Hepatocyte (in vitro differentiated cells): ENCODE measurements at regions not wholly inside any gene's neighbourhood (a gene's known extent, or its start where the extent isn't known, plus 50 kb on each side); places are given as distances from the start of the nearest gene placed in this dataset.

ENCODE experiments used
- DNase-seq: peaks from one replicate; pipeline ENCODE4 v3.0.0-alpha.2; 2016; ENCODE audit warnings: low spot score
- H2AFZ ChIP-seq: fragments of 200-600 bp; sonication (generic); 2 replicates; pipeline ENCODE4 v1.6.0; 2016; ENCODE audit warnings: antibody characterized with exemption, mild to moderate bottlenecking
- H3K27ac ChIP-seq: fragments of 200-600 bp; sonication (generic); 2 replicates; pipeline ENCODE4 v1.5.1; 2016; ENCODE audit warnings: mild to moderate bottlenecking
- H3K27me3 ChIP-seq: fragments of 200-600 bp; sonication (generic); 2 replicates; pipeline ENCODE4 v1.6.1; 2016
- H3K36me3 ChIP-seq: fragments of 200-600 bp; sonication (generic); replicated peaks from 2 replicates; pipeline ENCODE4 v1.5.1; 2016; ENCODE audit warnings: low read depth; ENCODE audit not compliant: insufficient read depth
- H3K4me1 ChIP-seq: fragments of 200-600 bp; sonication (generic); 2 replicates; pipeline ENCODE4 v1.5.1; 2016; ENCODE audit warnings: mild to moderate bottlenecking, moderate library complexity; ENCODE audit not compliant: insufficient read depth
- H3K4me2 ChIP-seq: fragments of 200-600 bp; sonication (generic); 2 replicates; pipeline ENCODE4 v1.6.0; 2016
- H3K4me3 ChIP-seq: fragments of 200-600 bp; sonication (generic); 2 replicates; pipeline ENCODE4 v1.5.1; 2016; ENCODE audit warnings: mild to moderate bottlenecking
- H3K79me2 ChIP-seq: fragments of 200-600 bp; sonication (generic); 2 replicates; pipeline ENCODE4 v1.6.0; 2017; ENCODE audit warnings: mild to moderate bottlenecking
- H3K9me2 ChIP-seq: fragments of 200-600 bp; sonication (generic); replicated peaks from 2 replicates; pipeline ENCODE4 v1.6.0; 2017; ENCODE audit warnings: mild to moderate bottlenecking; ENCODE audit not compliant: insufficient read depth
- H3K9me3 ChIP-seq: fragments of 200-600 bp; sonication (generic); 2 replicates; pipeline ENCODE4 v1.5.1; 2016; ENCODE audit warnings: low read depth, mild to moderate bottlenecking
- H4K20me1 ChIP-seq: fragments of 200-600 bp; sonication (generic); 2 replicates; pipeline ENCODE4 v1.6.0; 2016; ENCODE audit warnings: mild to moderate bottlenecking; ENCODE audit not compliant: insufficient read depth, poor library complexity, severe bottlenecking
- CTCF ChIP-seq: fragments of 200-600 bp; sonication (generic); IDR thresholded peaks from 2 replicates; pipeline ENCODE4 v1.5.1; 2016; ENCODE audit warnings: antibody characterized with exemption, mild to moderate bottlenecking; ENCODE audit not compliant: poor library complexity
- EZH2 ChIP-seq: fragments of 200-600 bp; sonication (generic); IDR thresholded peaks from 2 replicates; pipeline ENCODE4 v1.6.1; 2016; ENCODE audit warnings: antibody characterized with exemption, mild to moderate bottlenecking, borderline replicate concordance
- EZH2phosphoT487 ChIP-seq: fragments of 200-600 bp; sonication (generic); IDR thresholded peaks from one replicate; pipeline ENCODE4 v1.6.1; 2018; ENCODE audit warnings: antibody characterized with exemption, mild to moderate bottlenecking, low read depth, moderate library complexity; ENCODE audit not compliant: unreplicated experiment, severe bottlenecking
- WGBS: methylation state at CpG from one replicate; pipeline ENCODE4 v1.1.6; 2016; ENCODE audit warnings: low lambda C conversion rate; ENCODE audit errors: missing lambda C conversion rate; 5-methylcytosine and 5-hydroxymethylcytosine counted together

- Histone ChIP-seq H3K27ac (no peak overlapping the region), H3K36me3 (no peaks in the 10 kb centered on the region), H3K9me2 (no peaks in the 10 kb centered on the region), H4K20me1 (no peaks in the 10 kb centered on the region), H3K4me2 (no peak overlapping the region), H3K27me3 (peaks cover 5% of the 10 kb centered on the region), H3K4me1 (peaks cover 10% of the 10 kb centered on the region), H3K79me2 (no peaks in the 10 kb centered on the region), H3K9me3 (no peaks in the 10 kb centered on the region), H3K4me3 (no peak overlapping the region), H2AFZ (no peak overlapping the region)
- WGBS: 83% methylated on average over 4 of the region's 4 CpGs
- no peak for TF ChIP-seq CTCF
- no peak for TF ChIP-seq EZH2
- TF ChIP-seq EZH2phosphoT487: no peak
- DNase-seq: no peak
Observed at GRCh38 chr20:60064554-60065196, 106.5 kb downstream of the CDH26 start.

- Histone ChIP-seq H3K27me3 (peaks cover 5% of the 10 kb centered on the region), H3K4me2 (no peak overlapping the region), H3K36me3 (no peaks in the 10 kb centered on the region), H3K27ac (no peak overlapping the region), H3K9me3 (no peaks in the 10 kb centered on the region), H3K9me2 (no peaks in the 10 kb centered on the region), H2AFZ (no peak overlapping the region), H3K4me1 (peaks cover 10% of the 10 kb centered on the region), H4K20me1 (no peaks in the 10 kb centered on the region), H3K4me3 (no peak overlapping the region), H3K79me2 (no peaks in the 10 kb centered on the region)
- no peak for TF ChIP-seq EZH2phosphoT487
- TF ChIP-seq CTCF: no peak
- no peak for TF ChIP-seq EZH2
- no peak for DNase-seq
- WGBS: 84% methylated on average over 9 of the region's 9 CpGs
Observed at GRCh38 chr20:60065741-60066437, 107.7 kb downstream of the CDH26 start.

- 76% methylated on average over 7 of the region's 7 CpGs for WGBS
- H4K20me1 ChIP-seq: no peaks in the 10 kb centered on the region
Observed at GRCh38 chr20:60066438-60066823, 108.2 kb downstream of the CDH26 start.

More at GRCh38 chr20:60066438-60066823, 108.2 kb downstream of the CDH26 start:
- Histone ChIP-seq H3K27ac (no peak overlapping the region), H3K27me3 (peaks cover 5% of the 10 kb centered on the region), H3K36me3 (no peaks in the 10 kb centered on the region), H3K4me1 (peaks cover 10% of the 10 kb centered on the region), H3K9me2 (no peaks in the 10 kb centered on the region), H3K4me2 (no peak overlapping the region), H2AFZ (no peak overlapping the region), H3K4me3 (no peak overlapping the region), H3K9me3 (no peaks in the 10 kb centered on the region), H3K79me2 (no peaks in the 10 kb centered on the region)
- TF ChIP-seq EZH2phosphoT487: no peak
- no peak for TF ChIP-seq CTCF
- no peak for TF ChIP-seq EZH2
- DNase-seq: no peak
